HUES48 (cell line): ENCODE measurements at regions not wholly inside any gene's neighbourhood (a gene's known extent, or its start where the extent isn't known, plus 50 kb on each side); places are given as distances from the start of the nearest gene placed in this dataset.

ENCODE experiments used
- H3K27ac ChIP-seq: one replicate; pipeline ENCODE4 v1.7.0; 2013; ENCODE audit warnings: low read depth, low read length, inconsistent platforms
- H3K27me3 ChIP-seq: 2 replicates; pipeline ENCODE4 v1.6.1; 2013; ENCODE audit warnings: mild to moderate bottlenecking, low read length; ENCODE audit not compliant: control insufficient read depth, insufficient read depth
- H3K36me3 ChIP-seq: 2 replicates; pipeline ENCODE4 v1.6.1; 2013; ENCODE audit warnings: low read length; ENCODE audit not compliant: control insufficient read depth, insufficient read depth
- H3K4me1 ChIP-seq: 2 replicates; pipeline ENCODE4 v1.6.1; 2013; ENCODE audit warnings: mild to moderate bottlenecking, low read length; ENCODE audit not compliant: control insufficient read depth, insufficient read depth
- H3K4me3 ChIP-seq: 2 replicates; pipeline ENCODE4 v1.5.1; 2013; ENCODE audit warnings: mild to moderate bottlenecking, low read depth, low read length
- H3K9ac ChIP-seq: 2 replicates; pipeline ENCODE4 v1.6.1; 2013; ENCODE audit warnings: mild to moderate bottlenecking, low read depth, low read length, moderate library complexity
- H3K9me3 ChIP-seq: 2 replicates; pipeline ENCODE4 v1.6.1; 2013; ENCODE audit warnings: low read length; ENCODE audit not compliant: control insufficient read depth, insufficient read depth

DNA sequence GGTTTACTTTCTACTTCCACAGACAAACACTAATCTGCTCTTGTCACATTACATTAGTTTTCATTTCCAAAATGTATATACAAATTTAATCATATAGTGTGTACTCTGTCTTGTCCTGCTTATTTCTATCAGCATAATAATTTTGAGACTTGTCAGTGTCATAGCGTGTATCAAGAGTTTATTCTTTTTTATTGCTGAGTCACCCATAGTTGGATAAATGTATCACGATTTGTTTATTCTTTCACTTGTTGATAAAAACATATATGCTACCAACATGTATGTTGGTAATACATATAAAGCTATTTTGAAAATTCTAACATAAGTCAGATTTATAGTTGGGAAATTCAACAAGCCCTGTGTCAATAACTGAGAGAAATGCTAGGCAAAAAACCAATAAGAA is 261.2 kb downstream of the TRAM1L1 start:
- no peak overlapping the region for H3K27ac ChIP-seq
- H3K27me3 ChIP-seq: no peaks in the 10 kb centered on the region
- no peaks in the 10 kb centered on the region for H3K36me3 ChIP-seq
- H3K9me3 ChIP-seq: no peaks in the 10 kb centered on the region
- no peak overlapping the region for H3K9ac ChIP-seq
- no peak overlapping the region for H3K4me3 ChIP-seq
- H3K4me1 ChIP-seq: no peaks in the 10 kb centered on the region

GRCh38 chr4:116811730-116812129 is 273.6 kb downstream of the TRAM1L1 start:
- Histone ChIP-seq H3K27me3 (no peaks in the 10 kb centered on the region), H3K36me3 (no peaks in the 10 kb centered on the region), H3K27ac (no peak overlapping the region), H3K4me3 (no peak overlapping the region), H3K9me3 (no peaks in the 10 kb centered on the region), H3K4me1 (no peaks in the 10 kb centered on the region), H3K9ac (no peak overlapping the region)

DNA sequence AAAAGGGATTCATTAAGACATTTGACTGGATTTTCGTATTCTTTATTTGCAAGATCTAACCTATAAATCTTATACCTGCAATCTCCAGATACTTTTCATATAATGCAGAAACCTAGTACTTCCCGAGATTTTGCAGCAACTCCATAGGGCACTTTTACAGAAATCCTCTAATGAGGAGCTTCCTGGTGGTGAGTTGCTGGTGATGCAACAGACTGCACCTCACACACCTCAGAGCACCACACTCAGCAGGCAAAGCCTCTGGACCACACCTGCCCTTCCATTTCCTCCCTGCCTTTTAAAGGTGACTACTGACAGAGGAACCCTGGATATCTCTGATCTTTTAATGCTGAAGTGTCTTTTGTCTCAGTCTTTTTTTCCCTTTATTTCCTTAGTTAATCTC is 289.4 kb downstream of the TRAM1L1 start:
- H3K27ac ChIP-seq: no peak overlapping the region
- H3K27me3 ChIP-seq: no peaks in the 10 kb centered on the region
- H3K9ac ChIP-seq: no peak overlapping the region
- no peaks in the 10 kb centered on the region for H3K36me3 ChIP-seq
- no peak overlapping the region for H3K4me3 ChIP-seq
- no peaks in the 10 kb centered on the region for H3K9me3 ChIP-seq
- H3K4me1 ChIP-seq: peaks cover 3% of the 10 kb centered on the region; the same call in 1 of the 2 replicates

- H3K27me3 ChIP-seq: no peaks in the 10 kb centered on the region
- no peaks in the 10 kb centered on the region for H3K4me1 ChIP-seq
- H3K4me3 ChIP-seq: no peak overlapping the region
- H3K36me3 ChIP-seq: no peaks in the 10 kb centered on the region
- no peak overlapping the region for H3K27ac ChIP-seq
- H3K9me3 ChIP-seq: no peaks in the 10 kb centered on the region
- no peak overlapping the region for H3K9ac ChIP-seq
Observed at GRCh38 chr4:116788723-116789122, 296.7 kb downstream of the TRAM1L1 start.

DNA sequence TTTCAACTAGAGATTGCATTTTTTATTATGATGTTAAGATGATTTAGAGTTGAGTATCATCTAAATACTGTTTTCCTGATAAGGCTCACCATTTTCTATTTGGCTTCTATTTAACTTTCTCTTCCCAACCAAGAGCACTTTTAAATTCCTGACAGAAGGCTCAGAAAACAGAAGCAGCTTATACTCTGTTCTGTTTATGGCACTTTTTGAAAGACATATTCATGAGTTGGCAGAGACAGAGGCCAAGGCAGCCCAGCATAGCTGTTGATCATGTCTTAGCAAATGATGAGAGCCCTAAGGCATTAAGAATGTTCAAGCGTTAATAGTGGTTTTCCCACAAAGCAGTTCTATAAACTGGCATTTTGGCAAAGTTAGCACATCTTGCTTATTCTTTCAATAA is 330.3 kb downstream of the TRAM1L1 start:
- Histone ChIP-seq H3K4me3 (no peak overlapping the region), H3K36me3 (no peaks in the 10 kb centered on the region), H3K9me3 (no peaks in the 10 kb centered on the region), H3K9ac (no peak overlapping the region), H3K4me1 (no peaks in the 10 kb centered on the region), H3K27ac (no peak overlapping the region), H3K27me3 (no peaks in the 10 kb centered on the region)

- no peaks in the 10 kb centered on the region for H3K27me3 ChIP-seq
- H3K9me3 ChIP-seq: no peaks in the 10 kb centered on the region
- no peak overlapping the region for H3K4me3 ChIP-seq
- no peaks in the 10 kb centered on the region for H3K36me3 ChIP-seq
- H3K9ac ChIP-seq: no peak overlapping the region
- no peak overlapping the region for H3K27ac ChIP-seq
- no peaks in the 10 kb centered on the region for H3K4me1 ChIP-seq
Observed at GRCh38 chr4:116752027-116752426, 333.3 kb downstream of the TRAM1L1 start.

GRCh38 chr4:116736756-116737155 is 348.6 kb downstream of the TRAM1L1 start:
- no peaks in the 10 kb centered on the region for H3K4me1 ChIP-seq
- no peaks in the 10 kb centered on the region for H3K36me3 ChIP-seq
- H3K9ac ChIP-seq: no peak overlapping the region
- no peaks in the 10 kb centered on the region for H3K27me3 ChIP-seq
- no peaks in the 10 kb centered on the region for H3K9me3 ChIP-seq
- H3K27ac ChIP-seq: no peak overlapping the region
- no peak overlapping the region for H3K4me3 ChIP-seq

DNA sequence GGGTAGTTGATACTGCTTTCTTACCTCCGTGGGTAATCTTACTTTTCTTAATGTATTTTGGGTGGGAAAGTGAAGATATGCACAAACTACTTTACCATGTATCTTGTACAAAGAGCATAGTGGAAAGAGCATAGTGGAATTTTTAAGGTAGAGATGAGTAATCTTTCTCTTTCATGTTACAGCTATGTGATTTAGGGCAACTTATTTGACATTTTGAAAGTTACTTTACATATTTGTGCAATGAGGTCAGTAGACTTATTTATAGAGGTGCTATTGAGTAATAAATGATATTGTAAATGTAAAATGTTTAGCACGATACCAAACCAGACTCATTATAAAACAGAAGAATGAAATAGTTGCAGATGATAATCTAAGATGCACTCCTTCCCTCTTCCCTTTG is 351.2 kb downstream of the TRAM1L1 start:
- Histone ChIP-seq H3K27ac (no peak overlapping the region), H3K4me3 (no peak overlapping the region), H3K9ac (no peak overlapping the region)

DNA sequence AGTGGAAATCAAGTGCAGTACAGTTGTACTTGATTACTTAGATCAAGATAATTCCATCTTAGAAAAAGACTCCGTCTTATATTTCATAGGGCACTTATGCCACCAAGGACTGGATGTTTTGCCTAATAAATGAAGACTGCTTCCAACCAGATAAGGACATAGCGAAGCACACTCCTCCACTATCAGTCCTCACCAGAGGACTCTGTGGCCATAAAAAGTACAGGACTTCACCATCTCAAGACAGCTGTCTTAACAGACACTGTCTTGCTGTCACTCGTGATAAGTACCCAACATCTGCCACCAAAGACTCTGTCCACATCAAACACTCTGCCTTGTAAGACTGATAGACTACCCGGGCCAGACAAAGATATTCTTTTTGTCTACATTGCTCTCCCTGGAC is 352.0 kb downstream of the TRAM1L1 start:
- H3K9me3 ChIP-seq: no peaks in the 10 kb centered on the region
- no peak overlapping the region for H3K4me3 ChIP-seq
- H3K27me3 ChIP-seq: no peaks in the 10 kb centered on the region
- H3K36me3 ChIP-seq: no peaks in the 10 kb centered on the region
- no peak overlapping the region for H3K9ac ChIP-seq
- H3K27ac ChIP-seq: no peak overlapping the region
- no peaks in the 10 kb centered on the region for H3K4me1 ChIP-seq

More for the DNA sequence above, 351.2 kb downstream of the TRAM1L1 start:
- Histone ChIP-seq H3K9me3 (no peaks in the 10 kb centered on the region), H3K36me3 (no peaks in the 10 kb centered on the region), H3K27me3 (no peaks in the 10 kb centered on the region), H3K4me1 (no peaks in the 10 kb centered on the region)

GRCh38 chr4:116726523-116726922 is 358.9 kb downstream of the TRAM1L1 start:
- no peaks in the 10 kb centered on the region for H3K9me3 ChIP-seq
- H3K4me3 ChIP-seq: no peak overlapping the region
- H3K27ac ChIP-seq: no peak overlapping the region
- H3K36me3 ChIP-seq: no peaks in the 10 kb centered on the region
- H3K4me1 ChIP-seq: no peaks in the 10 kb centered on the region
- no peak overlapping the region for H3K9ac ChIP-seq
- no peaks in the 10 kb centered on the region for H3K27me3 ChIP-seq

GRCh38 chr4:116724249-116724648 is 361.1 kb downstream of the TRAM1L1 start:
- H3K4me3 ChIP-seq: no peak overlapping the region
- H3K27ac ChIP-seq: no peak overlapping the region
- no peaks in the 10 kb centered on the region for H3K9me3 ChIP-seq
- no peak overlapping the region for H3K9ac ChIP-seq
- H3K36me3 ChIP-seq: no peaks in the 10 kb centered on the region
- H3K27me3 ChIP-seq: no peaks in the 10 kb centered on the region
- no peaks in the 10 kb centered on the region for H3K4me1 ChIP-seq

- H3K4me1 ChIP-seq: no peaks in the 10 kb centered on the region
- H3K9ac ChIP-seq: no peak overlapping the region
- H3K36me3 ChIP-seq: no peaks in the 10 kb centered on the region
- H3K4me3 ChIP-seq: no peak overlapping the region
- H3K27ac ChIP-seq: no peak overlapping the region
- no peaks in the 10 kb centered on the region for H3K27me3 ChIP-seq
- no peaks in the 10 kb centered on the region for H3K9me3 ChIP-seq
Observed at GRCh38 chr4:116705466-116705865, 379.9 kb downstream of the TRAM1L1 start.
